Iris pigment epithelial cell (primary cell): ENCODE measurements at regions not wholly inside any gene's neighbourhood (a gene's known extent, or its start where the extent isn't known, plus 50 kb on each side); places are given as distances from the start of the nearest gene placed in this dataset.

Experiments
- DNase-seq: peaks from one replicate; pipeline ENCODE4 v3.0.0-alpha.2; 2011; ENCODE audit warnings: low read depth

DNA sequence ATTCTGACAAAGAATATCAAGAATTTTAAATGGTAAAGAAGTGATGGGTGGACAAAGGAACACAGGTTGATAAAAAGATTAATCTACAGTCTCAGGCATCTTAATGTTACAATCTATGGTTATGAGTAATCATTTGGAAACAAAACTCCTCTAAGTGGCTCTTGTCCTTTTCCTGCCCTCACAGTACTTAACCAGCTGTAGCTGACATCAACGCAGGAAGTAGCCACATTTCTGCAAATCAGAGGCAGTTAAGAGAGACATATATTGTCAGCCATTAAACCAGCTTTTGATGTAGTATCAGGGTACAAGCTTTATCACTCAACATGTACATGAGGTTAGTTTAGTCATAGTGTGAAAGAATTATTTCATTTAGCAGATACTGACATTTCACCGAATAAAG is 244.6 kb downstream of the NR4A2 start:
- DNase-seq: peak; percentile 9

DNA sequence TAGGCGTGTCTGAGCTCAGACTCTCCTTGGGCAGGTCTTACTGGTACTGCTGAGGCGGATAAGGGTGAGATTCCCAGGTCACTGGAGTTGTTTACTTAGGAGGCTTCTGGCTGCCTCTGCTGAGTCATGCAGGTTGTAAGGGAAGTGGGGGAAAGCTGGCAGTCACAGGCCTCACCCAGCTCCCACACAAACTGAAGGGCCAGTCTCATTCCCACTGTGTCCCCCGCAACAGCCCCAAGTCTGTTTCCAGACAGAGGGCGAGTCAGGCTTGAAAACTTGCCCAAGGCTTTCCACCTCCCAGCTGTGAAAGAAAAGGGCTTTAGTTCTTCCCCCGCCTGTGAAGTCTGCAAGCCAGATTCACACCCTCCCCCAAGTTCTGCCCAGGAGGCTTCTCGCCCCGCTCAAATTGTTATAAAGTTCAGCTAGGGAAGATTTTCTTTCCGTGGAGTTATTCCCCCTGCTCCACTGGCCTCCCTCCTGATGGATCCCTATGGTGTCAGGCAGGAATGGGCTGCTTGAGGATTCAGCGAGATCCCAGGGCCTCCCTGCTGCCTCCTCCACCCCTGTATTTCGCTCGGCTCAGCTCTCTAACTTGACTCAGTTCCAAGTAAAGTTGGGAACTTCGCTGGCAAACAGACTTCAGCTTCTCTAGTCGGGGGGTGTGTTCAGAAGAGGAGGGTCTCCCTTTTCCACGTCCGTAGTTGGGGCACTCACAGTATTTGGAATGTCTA is 248.6 kb downstream of the NR4A2 start:
- DNase-seq: no peak

DNA sequence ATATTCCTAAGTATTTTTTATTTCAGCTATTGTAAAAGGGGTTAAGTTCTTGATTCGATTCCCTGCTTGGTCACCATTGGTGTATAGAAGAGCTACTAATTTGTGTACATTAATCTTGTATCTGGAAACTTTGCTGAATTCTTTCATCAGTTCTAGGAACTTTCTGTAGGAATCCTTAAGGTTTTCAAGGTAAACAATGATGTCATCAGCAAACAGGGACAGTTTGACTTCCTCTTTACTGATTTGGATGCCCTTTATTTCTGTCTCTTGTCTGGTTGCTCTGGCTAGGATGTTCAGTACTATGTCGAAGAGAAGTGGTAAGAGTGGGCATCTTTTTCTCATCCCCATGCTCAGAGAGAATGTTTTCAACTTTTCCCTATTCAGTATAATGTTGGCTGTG is 252.7 kb downstream of the NR4A2 start:
- no peak for DNase-seq

DNA sequence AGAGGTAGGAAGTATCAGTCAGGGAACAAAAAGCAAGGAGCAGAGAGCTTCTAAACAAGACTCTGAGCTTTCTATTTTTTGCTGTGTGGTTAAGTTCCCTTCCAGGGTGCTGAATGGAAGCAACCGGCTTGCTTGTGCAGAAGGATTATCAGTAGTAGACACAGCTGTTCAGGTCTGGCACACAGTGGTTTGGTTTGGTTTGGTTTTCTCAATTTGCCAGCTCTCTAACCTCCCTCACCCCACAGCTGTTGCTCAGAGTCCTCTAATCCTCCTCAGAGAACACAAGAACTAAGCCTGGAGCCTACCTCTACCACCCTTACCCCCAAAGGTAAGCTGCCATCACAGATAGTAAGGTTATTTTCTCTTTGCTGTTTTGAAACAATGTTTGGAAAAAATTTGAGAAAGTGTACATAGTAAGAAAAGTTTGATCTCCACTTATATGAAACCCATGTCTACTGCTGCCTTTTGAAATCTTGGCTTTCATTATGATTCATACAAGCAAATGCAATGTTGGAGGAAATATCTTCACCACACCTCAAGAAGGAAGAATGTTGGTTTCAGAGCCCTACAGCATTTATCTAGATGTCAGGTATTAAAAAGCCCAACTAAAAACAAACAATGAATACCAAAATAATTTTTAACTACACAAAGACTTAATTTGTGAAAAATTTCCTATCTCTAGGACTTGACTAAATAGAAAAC is 255.3 kb downstream of the NR4A2 start:
- no peak for DNase-seq

DNA sequence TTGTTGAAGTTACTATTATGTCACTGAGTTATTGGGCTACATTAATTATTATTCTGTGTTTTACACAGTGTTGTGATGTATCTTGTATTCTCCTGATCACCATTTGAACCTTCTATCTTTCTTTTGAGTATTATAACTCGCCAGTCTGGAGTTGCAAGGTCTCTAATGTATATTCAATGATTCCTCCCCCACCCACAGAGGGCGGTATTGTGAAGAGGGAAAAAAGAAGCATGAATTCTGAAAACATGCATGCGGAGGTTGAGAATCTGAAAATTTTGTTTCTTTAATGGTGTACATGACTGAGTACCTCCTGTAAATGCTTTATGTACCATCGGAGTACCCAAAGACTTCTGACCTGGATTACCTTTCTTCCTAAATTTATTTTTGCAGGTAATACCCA is 266.6 kb downstream of the NR4A2 start:
- no peak for DNase-seq

DNA sequence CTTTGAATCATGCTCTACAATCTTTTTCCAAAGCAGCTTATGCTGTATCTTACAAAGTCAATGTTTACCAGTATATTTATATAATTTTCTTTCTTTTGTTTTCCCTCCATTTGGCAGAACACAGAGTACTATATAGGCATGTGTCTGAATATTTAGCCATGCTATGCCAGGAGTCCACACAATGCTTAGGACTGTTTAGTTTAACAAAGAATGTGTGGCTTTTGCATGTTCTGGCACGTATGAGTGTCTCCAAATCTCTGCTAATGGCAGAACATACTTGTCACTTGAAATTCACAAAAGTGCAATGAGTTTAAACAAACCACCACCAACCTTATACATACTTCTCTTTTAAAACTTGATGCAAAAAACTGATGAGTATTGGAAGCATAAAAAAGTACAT is 268.0 kb downstream of the NR4A2 start:
- DNase-seq: no peak

DNA sequence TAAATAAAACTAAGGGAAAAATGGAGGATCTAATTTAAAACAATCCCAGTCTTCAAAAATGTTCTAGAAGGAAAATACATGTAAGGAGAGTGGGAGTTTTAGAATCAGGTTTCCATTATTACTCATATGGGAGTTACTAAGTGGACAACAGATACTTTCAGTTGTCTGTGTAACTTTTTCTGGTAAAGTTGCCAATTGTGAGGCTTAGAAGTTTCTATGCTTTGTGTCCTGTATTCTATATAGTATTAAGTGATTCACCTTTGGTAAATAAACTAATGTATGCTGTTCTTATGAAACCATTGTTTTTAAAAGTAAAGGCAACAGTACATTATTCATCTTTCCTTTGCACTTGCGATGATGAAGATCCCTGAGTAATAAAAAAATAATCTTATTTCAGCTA is 274.9 kb downstream of the NR4A2 start:
- no peak for DNase-seq

DNA sequence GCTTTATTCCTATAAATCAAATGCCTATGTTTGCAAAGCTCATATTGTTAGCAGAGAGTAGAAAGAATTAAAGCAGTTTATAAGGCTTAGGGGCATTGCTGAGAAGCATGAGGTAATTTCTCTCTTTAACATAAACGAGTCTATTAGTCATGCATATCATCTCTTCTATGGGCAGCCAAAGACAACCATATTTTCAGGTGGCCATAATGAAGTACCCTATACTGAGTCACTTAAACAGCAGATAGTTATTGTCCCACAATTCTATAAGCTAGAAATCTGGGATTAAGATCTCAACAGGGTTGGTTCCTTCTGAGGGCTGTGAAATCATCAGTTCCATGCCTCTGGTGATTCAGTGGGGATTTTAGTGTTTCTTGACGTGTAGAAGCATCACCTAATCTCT is 277.5 kb downstream of the NR4A2 start:
- no peak for DNase-seq

DNA sequence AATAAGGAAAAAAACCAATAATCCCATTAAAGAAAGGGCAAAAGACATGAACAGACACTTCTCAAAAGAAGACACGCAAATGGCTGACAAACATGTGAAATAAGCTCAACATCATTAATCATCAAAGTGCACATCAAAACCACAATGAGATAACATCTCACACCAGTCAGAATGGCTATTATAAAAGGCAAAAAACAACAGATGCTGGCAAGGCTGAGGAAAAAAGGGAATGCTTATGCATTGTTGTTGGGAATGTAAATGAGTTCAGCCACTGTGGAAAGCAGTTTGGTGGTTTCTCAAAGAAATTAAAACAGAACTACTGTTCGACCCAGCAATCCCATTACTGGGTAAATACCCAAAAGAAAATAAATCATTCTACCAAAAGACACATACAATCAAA is 285.6 kb downstream of the NR4A2 start:
- DNase-seq: no peak

DNA sequence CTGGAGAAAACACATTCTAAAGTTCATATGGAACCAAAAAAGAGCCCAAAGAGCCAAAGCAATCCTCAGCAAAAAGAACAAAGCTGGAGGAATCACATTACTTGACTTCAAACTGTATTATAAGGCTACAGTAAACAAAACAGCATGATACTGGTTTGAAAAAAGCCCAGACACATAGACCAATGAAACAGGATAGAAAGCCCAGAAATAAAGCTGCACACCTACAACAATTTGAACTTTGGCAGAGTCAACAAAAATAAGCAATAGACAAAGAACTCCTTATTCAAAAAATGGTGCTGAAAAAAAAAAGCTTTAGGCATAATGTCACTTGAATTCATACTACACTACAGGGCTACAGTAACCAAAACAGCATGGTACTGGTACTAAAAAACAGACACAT is 289.6 kb downstream of the NR4A2 start:
- no peak for DNase-seq

DNA sequence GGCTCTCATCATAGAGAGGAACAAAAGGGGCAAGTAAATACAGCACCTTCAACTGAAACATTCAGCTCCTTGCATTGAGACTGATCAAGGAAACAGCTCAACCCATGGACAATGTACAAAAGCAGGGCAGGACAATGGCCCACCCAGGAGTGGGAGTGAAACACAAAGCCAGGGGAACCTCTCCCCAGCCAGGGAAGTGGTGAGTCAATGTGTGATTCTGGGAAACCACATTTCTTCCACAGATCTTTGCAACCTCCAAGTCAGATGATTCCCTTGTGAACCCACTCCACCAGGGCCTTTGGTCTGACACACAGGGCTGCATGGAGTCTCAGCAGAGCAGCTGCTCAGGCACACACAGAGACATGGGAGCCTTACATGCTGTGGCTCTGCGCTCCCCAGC is 294.5 kb downstream of the NR4A2 start:
- DNase-seq: no peak

DNA sequence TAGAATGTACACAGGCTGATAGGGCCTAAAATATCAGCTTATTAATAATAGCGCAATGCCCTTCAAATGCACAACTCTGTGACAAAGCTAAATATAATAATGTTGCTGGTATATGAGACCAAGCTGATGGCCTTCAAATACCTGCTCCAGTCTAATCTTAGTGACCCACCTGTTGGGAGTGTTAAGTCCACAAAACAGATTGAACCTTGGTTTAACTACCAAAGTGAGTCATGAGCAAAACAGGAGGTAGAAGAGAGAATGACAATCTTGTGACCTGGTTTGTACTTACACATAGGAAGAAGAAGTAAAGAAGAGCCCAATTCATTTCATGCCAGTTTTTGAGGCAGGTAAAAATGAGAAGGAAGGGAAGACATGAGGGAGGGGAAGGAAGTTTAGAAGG is 295.0 kb downstream of the NR4A2 start:
- no peak for DNase-seq

DNA sequence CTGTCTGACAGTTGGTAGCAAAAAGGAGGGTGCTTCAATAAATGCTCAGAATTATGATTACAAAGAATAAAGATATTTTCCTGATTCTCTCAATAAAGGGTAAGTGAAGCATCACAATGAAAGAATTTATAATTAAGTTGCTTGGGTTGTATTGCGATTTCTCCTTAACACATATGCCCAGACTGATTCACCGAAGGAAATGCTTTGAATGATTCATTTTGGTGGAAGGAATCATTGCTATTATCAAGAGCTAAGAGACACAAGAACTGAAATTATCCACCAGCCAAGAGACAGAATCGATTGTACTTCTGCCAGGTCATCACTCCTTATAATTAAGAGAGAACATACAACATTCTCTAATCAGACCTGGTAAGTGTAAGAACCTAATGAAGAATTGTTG is 301.4 kb downstream of the NR4A2 start:
- DNase-seq: no peak

DNA sequence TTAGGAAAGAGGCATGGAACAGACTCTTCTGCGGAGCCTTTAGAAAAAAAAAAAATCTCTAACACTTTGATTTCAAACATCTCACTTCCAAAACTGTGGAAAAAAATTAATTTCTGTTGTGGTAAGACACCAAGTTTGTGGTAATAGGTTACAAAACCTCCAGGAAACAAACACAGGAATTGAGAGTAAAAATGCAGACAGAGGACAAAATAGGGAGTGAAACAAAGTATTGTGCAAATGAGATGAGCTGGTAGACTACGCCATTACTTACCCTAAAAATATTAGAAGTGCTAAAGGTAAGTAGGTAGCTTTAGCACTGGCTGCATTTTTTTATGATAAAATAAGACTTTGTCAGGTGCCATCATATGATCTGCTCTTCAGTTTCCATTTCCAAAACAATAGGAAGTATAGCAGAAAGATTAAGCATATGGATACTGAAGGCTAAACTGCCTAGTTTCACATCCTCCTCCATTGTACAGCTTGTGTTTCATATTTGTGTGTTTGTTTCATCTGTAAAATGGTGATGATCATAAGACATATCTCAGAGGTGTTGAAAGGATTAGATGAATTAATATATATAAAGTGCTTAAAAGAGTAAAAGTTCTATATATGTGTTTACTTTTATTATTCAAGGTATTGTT is 309.2 kb downstream of the NR4A2 start:
- DNase-seq: no peak

DNA sequence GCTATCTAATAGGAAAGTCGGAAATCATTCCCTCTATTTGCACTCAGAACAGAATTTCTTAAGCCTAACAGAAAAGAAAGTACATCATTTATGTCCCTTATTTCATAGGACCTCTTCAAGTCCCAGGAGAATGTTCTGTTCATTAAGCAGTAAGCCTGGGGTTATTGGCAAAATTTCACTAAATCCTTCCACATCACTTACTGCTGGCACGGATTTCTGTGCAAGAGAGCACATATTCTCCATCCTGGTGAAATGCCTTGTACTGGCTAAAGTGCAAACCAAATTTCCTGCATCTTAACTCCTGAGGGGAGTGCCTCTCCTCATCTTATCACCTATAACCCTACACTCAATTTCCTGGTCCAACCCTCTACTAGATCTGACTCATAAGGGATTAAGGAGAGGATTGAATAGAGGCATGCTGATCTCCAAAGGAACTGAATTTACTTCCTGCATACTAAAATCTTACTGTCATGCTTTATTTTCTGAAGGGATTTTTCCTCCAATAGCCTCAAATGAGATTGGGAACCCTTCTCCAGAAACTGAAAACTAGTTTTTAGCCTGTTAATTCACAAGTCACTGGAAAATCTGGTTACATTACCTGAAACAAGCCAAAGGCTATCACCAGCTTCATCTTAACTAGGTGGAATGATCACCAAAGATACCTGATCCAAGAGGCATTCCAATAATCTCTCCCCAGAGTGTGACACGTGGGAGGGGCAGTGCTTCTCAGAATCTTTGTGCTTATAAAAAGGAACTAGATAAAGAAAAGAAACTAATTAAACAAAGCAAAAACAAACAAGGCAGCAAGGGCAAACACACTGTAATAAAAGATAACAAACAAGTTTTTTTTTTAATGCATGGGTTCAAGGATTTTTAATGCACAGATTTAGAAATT is 311.1 kb downstream of the NR4A2 start:
- peak; percentile 3 for DNase-seq

DNA sequence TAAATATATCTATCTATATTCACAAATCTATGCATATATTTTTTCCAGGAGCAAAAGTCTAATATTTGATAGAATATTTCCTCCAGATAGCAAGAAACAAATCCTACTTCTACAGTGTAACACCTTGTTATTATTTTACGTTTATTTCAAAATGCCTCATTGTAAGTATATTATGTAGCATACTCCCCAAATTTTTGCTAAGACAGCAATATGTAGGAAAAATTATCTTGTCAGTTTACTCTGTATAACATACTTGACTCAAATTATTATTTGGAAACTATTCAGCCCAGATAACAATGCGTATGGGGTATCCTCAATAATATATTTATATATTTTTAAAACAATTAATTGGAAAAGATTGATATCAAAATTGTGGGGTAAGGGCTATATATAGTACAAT is 313.2 kb downstream of the NR4A2 start:
- DNase-seq: no peak

DNA sequence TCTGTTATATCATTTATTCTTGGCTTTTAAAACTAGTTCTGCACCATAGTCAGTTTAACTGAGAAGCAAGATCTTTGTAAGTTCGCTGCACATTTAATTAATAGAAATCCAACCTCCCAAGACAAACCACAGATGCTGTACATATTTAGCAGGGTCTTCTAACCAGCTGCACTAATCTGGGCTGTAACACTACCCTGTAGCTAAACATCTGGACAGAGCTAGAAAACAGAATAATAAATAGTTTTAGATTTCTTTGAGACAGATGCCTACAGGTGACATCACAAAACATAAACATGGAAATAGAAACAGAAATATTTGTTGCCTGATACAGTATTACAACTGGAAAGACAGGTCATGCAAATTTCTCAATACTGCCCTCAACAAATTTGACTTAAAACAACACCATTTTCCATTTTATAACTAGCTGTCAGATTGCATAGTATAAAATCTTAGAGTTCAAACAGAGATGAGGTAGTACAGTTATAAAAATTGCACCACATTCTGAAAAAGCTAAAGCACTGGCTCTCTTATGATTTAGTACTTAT is 315.1 kb downstream of the NR4A2 start:
- no peak for DNase-seq

DNA sequence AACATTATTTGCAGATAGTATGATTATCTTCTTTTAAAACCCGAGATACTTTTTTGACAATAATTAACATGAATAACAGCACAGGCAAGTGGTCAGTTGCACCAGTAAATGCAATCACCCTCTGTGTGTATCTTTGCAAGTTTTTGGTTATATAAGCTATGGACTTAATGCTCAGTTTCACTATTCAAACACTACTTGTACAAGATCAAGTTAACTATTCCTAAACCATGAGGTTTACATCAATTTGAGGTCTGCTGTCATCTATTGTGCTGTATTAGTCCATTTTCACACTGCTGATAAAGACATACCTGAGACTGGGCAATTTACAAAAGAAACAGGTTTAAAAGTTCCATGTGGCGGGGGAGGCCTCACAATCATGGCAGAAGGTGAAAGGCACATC is 323.2 kb downstream of the NR4A2 start:
- no peak for DNase-seq

DNA sequence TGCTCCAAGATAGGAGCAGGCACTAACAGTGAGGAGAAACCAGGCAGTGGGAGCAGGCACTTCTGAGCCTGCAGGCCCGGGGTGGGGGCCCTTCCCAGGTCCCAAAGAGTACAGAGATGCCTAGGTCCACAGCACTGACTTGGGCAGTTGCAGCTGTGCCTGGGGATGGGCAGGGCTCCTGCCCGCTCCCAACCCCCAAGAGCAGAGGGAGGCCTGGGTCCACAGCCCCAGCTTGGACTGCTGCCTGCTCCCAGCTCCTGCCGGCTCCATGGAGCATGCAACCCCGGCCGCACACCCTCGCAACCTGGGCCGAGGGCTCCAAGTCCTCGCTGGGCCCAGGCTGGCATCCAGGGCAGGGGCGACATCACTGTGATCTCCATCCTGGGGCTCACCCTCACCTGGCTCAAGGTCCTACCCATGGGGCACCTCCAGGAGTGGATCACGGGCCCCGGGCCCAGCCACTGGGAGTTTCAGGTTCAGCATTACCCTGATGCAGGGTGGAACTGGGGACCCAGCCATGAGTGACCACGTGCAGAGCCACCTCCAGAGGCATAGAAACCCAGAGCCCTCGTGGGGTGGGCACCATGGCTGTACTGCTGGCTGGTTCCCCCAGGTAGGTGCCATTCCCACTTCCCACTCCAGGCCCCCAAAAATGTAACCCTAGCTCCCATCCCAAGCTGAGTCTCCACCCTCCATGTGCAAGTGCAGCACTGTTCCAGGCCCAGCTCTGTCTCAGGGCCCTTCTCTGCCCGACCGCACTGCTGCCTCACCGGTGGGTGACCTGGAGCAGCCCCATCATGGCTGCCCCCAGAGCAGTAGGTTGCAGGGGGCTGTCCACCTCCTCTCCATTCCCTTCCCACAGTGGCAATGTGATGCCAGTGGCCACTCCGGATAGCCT is 325.6 kb downstream of the NR4A2 start:
- no peak for DNase-seq

DNA sequence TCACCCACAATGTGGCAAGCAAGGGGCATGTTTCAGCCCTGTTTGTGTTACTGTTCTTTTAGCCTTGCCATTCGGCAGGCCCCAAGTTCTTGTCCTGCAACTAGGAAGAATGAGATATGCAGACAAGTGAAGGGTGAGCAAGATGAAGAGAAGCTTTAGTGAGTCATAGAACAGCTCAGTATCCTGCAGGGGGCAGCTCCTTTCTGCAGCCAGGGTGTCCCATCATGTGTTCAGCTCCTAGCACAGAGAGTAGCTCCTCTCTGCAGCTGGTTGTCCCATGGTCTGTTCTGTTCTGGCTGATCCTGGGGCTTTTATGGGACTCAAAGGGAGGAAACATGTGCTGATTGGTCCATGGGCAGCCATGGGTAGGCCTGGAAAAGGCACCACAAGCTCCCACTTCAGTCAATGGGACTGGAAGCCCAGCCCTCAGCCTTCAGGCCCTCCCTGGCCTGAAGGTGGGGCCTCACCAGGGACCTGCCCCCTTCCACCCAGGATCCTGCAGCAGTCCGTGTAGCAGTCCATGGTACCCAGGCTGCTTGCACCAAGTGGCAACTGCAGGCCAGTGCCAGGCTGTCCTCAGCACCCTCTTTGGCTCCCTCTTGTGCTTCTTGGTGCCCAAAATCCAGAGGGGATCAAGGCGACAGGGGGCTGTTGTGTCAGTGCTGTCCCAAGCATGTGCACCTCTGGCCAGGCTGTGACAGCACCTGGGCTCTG is 326.4 kb downstream of the NR4A2 start:
- DNase-seq: peak; percentile 6
